Umbilical cord (tissue), 1 donor: ENCODE measurements at regions not wholly inside any gene's neighbourhood (a gene's known extent, or its start where the extent isn't known, plus 50 kb on each side); places are given as distances from the start of the nearest gene placed in this dataset.

Source experiments
- DNase-seq: peaks from one replicate; pipeline ENCODE4 v3.0.0-alpha.2; 2015; ENCODE audit warnings: low spot score

- no peak for DNase-seq
These were observed 50.1 kb upstream of the BASP1 start for GRCh38 chr5:17167171-17167891.
